Pancreas (tissue), 10 donors: ENCODE measurements at regions not wholly inside any gene's neighbourhood (a gene's known extent, or its start where the extent isn't known, plus 50 kb on each side); places are given as distances from the start of the nearest gene placed in this dataset.

Source experiments
- ATAC-seq, 4 donors: fragments of 200-7000 bp; cut with Tn5 transposase; one replicate each; pipeline versions ENCODE4 v1.8.0 to v1.9.1; 2020; ENCODE audit warnings: mild to moderate bottlenecking in 4 of 4, moderate library complexity in 4 of 4
- DNase-seq, 6 donors: peaks; one replicate each; pipeline ENCODE4 v3.0.0-alpha.2; 2020
- FAIRE-seq: peaks from 2 replicates; lab custom pipeline; 2012; peaks lifted over from hg19 to GRCh38; lab: Jason Lieb, UNC
- H3K27ac ChIP-seq, 4 donors: fragments of 200-600 bp; sonication (generic); 1 replicate in 3 of 4; 2 replicates in 1 of 4; pipeline versions ENCODE4 v1.5.0 to v1.8.0; 2020
- H3K27me3 ChIP-seq, 4 donors: fragments of 200-600 bp; one replicate each; pipeline ENCODE4 v1.8.0; 2021
- H3K36me3 ChIP-seq, 3 donors: fragments of 200-600 bp; sonication (generic) in 1 of 3; one replicate each; pipeline versions ENCODE4 v1.5.0 to v1.8.0; 2020 to 2021
- H3K4me1 ChIP-seq, 3 donors: fragments of 200-600 bp; one replicate each; pipeline ENCODE4 v1.8.0; 2021
- H3K4me3 ChIP-seq, 4 donors: fragments of 200-600 bp; sonication (generic) in 2 of 4; one replicate each; pipeline versions ENCODE4 v1.5.0 to v1.8.0; 2020 to 2021
- H3K9me3 ChIP-seq, 4 donors: fragments of 200-600 bp; one replicate each; pipeline ENCODE4 v1.8.0; 2021
- WGBS, 2 donors: extraction: QIAGEN DNeasy Blood & Tissue Kit; methylation state at CpG; one replicate each; pipeline ENCODE4 v1.1.7; 2013; 5-methylcytosine and 5-hydroxymethylcytosine counted together
- intact Hi-C, 3 donors: fragments of 100-400 bp; cut with DNase I; formaldehyde crosslinking; loops; one replicate each; pipeline versions ENCODE4 v1.11.1 to v1.14.2; 2022
- TF ChIP-seq, protein P1 (sequence below), 4 donors: fragments of 200-600 bp; sonication (generic) in 3 of 4; IDR thresholded peaks; one replicate each; pipeline versions ENCODE4 v1.5.0 to v1.8.0; 2021; ENCODE audit warnings: antibody characterized with exemption in 4 of 4
- donor health status: healthy with polysubstance abuse.
- donor health status: DM: no; HTN: no; CAD: no; lungs with moderate emphysema.
- donor health status: DM: no; HTN: no; CAD: no.
- donor health status: control.
- donor health status: control.
- donor health status: Bipolar disorder and iron deficiency.
- donor health status: DM: yes; HTN: yes; CAD: no.
- donor health status: DM: no; HTN: no; CAD: no.
- donor health status: DM: no; HTN: no; CAD: no.
- donor health status: DM: yes; HTN: yes; CAD: no.

DNA sequence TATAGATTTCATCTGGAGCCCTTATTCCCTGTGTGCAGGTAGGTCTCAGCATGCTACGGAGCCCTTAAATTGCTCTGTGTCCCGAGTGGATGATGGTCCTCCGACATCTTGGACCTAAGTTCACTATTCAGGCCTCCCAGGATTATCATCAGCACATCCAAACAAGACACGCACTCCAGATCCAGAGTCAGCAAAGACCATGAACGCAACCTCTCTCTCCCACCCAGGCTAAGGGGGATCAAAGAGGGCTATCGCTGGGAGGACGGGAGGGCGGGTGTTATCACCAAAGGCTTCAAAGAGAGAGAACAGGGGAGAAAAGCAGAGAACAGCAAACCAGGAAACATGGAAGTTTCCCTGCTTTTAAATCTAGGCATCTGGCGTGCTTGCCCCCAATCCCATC is 659.4 kb downstream of the TBC1D22A start:
- ATAC-seq = no peak
- Histone ChIP-seq H3K36me3 (no peaks in the 10 kb centered on the region), H3K4me3 (no peak overlapping the region), H3K9me3 (no peaks in the 10 kb centered on the region), H3K4me1 (no peaks in the 10 kb centered on the region), H3K27me3 (no peaks in the 10 kb centered on the region), H3K27ac (no peak overlapping the region)
- 70 to 80% methylated on average over 9 of the region's 9 CpGs for WGBS, 2 donors
- no peak for DNase-seq
- intact Hi-C loops = no loop called here
- TF ChIP-seq, protein P1, sequence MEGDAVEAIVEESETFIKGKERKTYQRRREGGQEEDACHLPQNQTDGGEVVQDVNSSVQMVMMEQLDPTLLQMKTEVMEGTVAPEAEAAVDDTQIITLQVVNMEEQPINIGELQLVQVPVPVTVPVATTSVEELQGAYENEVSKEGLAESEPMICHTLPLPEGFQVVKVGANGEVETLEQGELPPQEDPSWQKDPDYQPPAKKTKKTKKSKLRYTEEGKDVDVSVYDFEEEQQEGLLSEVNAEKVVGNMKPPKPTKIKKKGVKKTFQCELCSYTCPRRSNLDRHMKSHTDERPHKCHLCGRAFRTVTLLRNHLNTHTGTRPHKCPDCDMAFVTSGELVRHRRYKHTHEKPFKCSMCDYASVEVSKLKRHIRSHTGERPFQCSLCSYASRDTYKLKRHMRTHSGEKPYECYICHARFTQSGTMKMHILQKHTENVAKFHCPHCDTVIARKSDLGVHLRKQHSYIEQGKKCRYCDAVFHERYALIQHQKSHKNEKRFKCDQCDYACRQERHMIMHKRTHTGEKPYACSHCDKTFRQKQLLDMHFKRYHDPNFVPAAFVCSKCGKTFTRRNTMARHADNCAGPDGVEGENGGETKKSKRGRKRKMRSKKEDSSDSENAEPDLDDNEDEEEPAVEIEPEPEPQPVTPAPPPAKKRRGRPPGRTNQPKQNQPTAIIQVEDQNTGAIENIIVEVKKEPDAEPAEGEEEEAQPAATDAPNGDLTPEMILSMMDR (IDR thresholded peaks at IDR 0.05) = no peak
- no peak for FAIRE-seq

DNA sequence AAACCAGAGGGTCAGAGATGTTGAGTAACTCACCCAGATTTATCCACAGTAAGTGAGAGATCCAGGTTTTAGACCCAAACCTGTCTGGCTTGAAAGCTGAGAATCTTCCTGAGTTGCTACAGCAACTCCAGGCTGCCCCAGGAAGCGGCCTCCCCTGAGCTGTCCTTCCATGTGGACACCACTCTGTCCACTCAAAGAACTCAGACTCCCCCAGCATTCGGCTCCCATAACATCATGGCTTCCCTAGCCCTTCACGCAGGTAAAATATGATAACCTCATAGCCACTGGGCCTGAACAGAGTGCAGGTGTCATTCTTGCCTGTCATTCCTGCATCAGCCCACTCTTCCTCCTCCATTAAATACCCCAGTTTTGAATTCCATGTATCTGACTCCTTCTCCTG is 657.8 kb downstream of the TBC1D22A start:
- Histone ChIP-seq H3K36me3 (no peaks in the 10 kb centered on the region), H3K4me1 (no peaks in the 10 kb centered on the region), H3K4me3 (no peak overlapping the region), H3K27me3 (no peaks in the 10 kb centered on the region), H3K27ac (no peak overlapping the region), H3K9me3 (no peaks in the 10 kb centered on the region)
- intact Hi-C loops = no loop called here
- TF ChIP-seq, protein P1 (IDR thresholded peaks at IDR 0.05) = no peak
- FAIRE-seq (no peak), ATAC-seq (no peak), DNase-seq (no peak)
- WGBS, 2 donors = 57 to 80% methylated on average over 3 of the region's 3 CpGs

DNA sequence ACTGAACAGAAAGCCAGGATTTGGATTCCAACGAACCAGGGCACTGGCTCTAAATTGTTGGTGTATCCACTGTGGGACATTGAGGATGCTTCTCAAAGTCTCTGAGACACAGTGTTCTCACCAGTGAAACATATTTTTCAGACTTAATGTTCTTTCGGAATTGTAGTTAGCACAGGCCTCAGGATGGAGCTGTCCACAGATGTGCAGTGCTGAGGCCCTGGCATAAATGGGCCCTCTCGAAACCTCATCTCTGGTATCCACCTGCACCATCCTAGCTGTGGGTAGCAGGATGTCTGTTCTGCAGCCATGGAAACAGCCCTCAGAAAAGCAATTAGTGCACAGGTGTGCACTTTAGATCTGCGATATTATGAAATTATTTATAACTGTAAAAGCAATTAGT is 656.8 kb downstream of the TBC1D22A start:
- DNase-seq (no peak), ATAC-seq (no peak), FAIRE-seq (no peak)
- H3K27me3 ChIP-seq = no peaks in the 10 kb centered on the region
- H3K27ac ChIP-seq = no peak overlapping the region
- TF ChIP-seq, protein P1 (IDR thresholded peaks at IDR 0.05) = no peak
- no peaks in the 10 kb centered on the region for H3K9me3 ChIP-seq
- no peaks in the 10 kb centered on the region for H3K4me1 ChIP-seq
- H3K4me3 ChIP-seq = no peak overlapping the region
- 60 to 65% methylated on average over 4 of the region's 4 CpGs for WGBS, 2 donors
- no peaks in the 10 kb centered on the region for H3K36me3 ChIP-seq
- intact Hi-C loops = no loop called here

DNA sequence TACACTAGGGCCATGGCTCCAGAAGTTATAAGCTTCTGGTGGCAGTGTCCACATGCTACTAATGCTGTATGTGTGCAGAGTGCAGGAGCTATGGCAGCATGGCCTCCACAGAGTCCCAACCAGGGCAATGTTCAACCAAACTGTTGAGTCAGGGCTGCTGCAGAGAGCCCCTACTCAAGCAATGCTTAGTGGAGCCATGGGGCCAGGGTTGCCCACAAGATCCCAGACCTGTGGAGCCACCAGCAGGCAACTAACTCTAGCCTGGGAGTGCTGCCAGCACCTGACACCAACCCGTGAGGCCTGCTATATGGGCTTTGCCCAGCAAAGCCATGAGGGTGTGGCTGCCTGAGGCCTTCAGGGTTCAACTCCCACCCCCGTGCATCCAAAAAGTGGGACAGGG is 655.2 kb downstream of the TBC1D22A start:
- Histone ChIP-seq H3K27ac (no peak overlapping the region), H3K9me3 (no peaks in the 10 kb centered on the region), H3K27me3 (peaks cover 0 to 7% (median 0%) of the 10 kb centered on the region in 4 donors), H3K4me1 (no peaks in the 10 kb centered on the region), H3K36me3 (no peaks in the 10 kb centered on the region), H3K4me3 (no peak overlapping the region)
- no peak for FAIRE-seq
- ATAC-seq = no peak
- TF ChIP-seq, protein P1 (IDR thresholded peaks at IDR 0.05) = no peak
- no peak for DNase-seq
- 62 to 77% methylated on average over 2 of the region's 2 CpGs for WGBS, 2 donors
- intact Hi-C loops = no loop called here

DNA sequence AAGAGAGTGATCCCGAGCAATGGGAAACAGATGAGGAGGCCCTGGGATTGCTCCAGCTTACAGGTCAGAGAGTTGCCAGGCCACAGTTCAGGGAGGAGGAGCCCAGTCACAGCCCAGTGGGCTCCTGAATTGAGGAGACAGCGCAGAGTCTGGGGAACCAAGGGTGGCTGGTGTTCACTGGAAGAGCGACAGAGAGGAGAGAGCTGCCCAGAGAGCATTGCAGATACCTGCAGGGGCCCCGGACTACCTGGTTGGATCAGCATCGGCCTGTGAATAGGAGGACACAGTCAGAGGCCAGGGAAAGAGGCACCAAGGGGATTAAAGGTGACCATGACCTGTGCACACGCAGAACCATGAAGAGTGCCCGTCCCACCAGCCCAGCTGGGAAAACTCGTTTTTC is 648.6 kb downstream of the TBC1D22A start:
- H3K36me3 ChIP-seq = no peaks in the 10 kb centered on the region
- FAIRE-seq = no peak
- H3K27me3 ChIP-seq = peaks cover 0 to 7% (median 0%) of the 10 kb centered on the region in 4 donors
- intact Hi-C loops = no loop called here
- no peak for ATAC-seq
- H3K9me3 ChIP-seq = no peaks in the 10 kb centered on the region
- DNase-seq = no peak
- no peak overlapping the region for H3K27ac ChIP-seq
- H3K4me1 ChIP-seq = no peaks in the 10 kb centered on the region
- TF ChIP-seq, protein P1 (IDR thresholded peaks at IDR 0.05) = no peak
- no peak overlapping the region for H3K4me3 ChIP-seq
- WGBS, 2 donors = 60 to 62% methylated on average over 8 of the region's 8 CpGs
